Tongue (tissue), 1 donor: ENCODE measurements at regions not wholly inside any gene's neighbourhood (a gene's known extent, or its start where the extent isn't known, plus 50 kb on each side); places are given as distances from the start of the nearest gene placed in this dataset.
A peak's percentile ranks its signal among the peaks of the same experiment; 100 is the strongest.
"Not testable (repeated sequence)": the region's sequence is repeated elsewhere in the genome, so short reads cannot be mapped to it uniquely, and the experiment has no call there.

Experiments
- DNase-seq: peaks from one replicate; pipeline ENCODE4 v3.0.0-alpha.2; 2015

GRCh38 chr14:82602794-82603193 lies 1069.1 kb upstream of the SEL1L start:
- DNase-seq: no peak

GRCh38 chr14:82604819-82605218 lies 1071.2 kb upstream of the SEL1L start:
- DNase-seq: no peak

GRCh38 chr14:82621881-82622450 lies 1088.3 kb upstream of the SEL1L start:
- DNase-seq: no peak

GRCh38 chr14:82626156-82627066 lies 1092.8 kb upstream of the SEL1L start:
- no peak for DNase-seq

GRCh38 chr14:82635915-82636314 lies 1102.3 kb upstream of the SEL1L start:
- no peak for DNase-seq

- DNase-seq: no peak
Observed at GRCh38 chr14:82636426-82636825, 1102.8 kb upstream of the SEL1L start.

- DNase-seq: no peak
Observed at GRCh38 chr14:82641050-82641540, 1107.4 kb upstream of the SEL1L start.

- peak; percentile 27 for DNase-seq
Observed at GRCh38 chr14:82642425-82642824, 1108.8 kb upstream of the SEL1L start.

GRCh38 chr14:82647088-82647810 lies 1113.6 kb upstream of the SEL1L start:
- DNase-seq: no peak

GRCh38 chr14:82655770-82656169 lies 1122.1 kb upstream of the SEL1L start:
- no peak for DNase-seq

- DNase-seq: peak; percentile 33
Observed at GRCh38 chr14:82657186-82657675, 1123.6 kb upstream of the SEL1L start.

- no peak for DNase-seq
Observed at GRCh38 chr14:82661258-82661657, 1127.6 kb upstream of the SEL1L start.

- DNase-seq: peak; percentile 40
Observed at GRCh38 chr14:82667006-82667405, 1133.4 kb upstream of the SEL1L start.

GRCh38 chr14:82667501-82667900 lies 1133.8 kb upstream of the SEL1L start:
- DNase-seq: no peak

- no peak for DNase-seq
Observed at GRCh38 chr14:82676403-82676802, 1142.8 kb upstream of the SEL1L start.

- DNase-seq: no peak
Observed at GRCh38 chr14:82689948-82690347, 1156.3 kb upstream of the SEL1L start.

- DNase-seq: not testable (repeated sequence)
Observed at GRCh38 chr14:82691191-82691590, 1157.5 kb upstream of the SEL1L start.

- DNase-seq: no peak
Observed at GRCh38 chr14:82694820-82695219, 1161.2 kb upstream of the SEL1L start.

GRCh38 chr14:82704218-82704617 lies 1170.6 kb upstream of the SEL1L start:
- no peak for DNase-seq

GRCh38 chr14:82710267-82710841 lies 1176.7 kb upstream of the SEL1L start:
- peak; percentile 55 for DNase-seq

GRCh38 chr14:82719617-82720016 lies 1186.0 kb upstream of the SEL1L start:
- no peak for DNase-seq

GRCh38 chr14:82720431-82720830 lies 1186.8 kb upstream of the SEL1L start:
- no peak for DNase-seq
